ENCODE measurements at regions not wholly inside any gene's neighbourhood (a gene's known extent, or its start where the extent isn't known, plus 50 kb on each side); places are given as distances from the start of the nearest gene placed in this dataset.

DNA sequence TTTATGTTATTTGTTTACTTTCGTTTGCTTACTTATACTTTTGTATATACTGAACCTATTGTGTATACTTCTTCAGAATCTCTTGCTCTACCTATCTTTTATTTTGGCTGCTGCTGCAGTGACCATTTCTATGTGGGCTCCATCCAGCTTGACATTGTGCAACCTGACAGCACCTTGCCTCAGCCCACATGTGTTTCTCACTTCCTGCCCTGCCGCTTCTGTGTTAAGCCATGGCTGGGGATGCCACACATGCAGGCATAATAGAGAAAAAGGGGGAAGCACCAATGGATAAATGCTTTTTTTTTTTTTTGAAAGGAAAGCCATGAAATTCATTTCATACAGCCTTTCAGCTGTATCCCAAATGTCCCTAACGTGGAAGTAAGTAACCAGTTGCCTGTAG is 147.6 kb downstream of the RBM26 start (continued):
- TF ChIP-seq, protein P1, sequence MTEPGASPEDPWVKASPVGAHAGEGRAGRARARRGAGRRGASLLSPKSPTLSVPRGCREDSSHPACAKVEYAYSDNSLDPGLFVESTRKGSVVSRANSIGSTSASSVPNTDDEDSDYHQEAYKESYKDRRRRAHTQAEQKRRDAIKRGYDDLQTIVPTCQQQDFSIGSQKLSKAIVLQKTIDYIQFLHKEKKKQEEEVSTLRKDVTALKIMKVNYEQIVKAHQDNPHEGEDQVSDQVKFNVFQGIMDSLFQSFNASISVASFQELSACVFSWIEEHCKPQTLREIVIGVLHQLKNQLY (CRISPR knock-in tag; IDR thresholded peaks at IDR 0.05) = no peak
- TF ChIP-seq, protein P2, sequence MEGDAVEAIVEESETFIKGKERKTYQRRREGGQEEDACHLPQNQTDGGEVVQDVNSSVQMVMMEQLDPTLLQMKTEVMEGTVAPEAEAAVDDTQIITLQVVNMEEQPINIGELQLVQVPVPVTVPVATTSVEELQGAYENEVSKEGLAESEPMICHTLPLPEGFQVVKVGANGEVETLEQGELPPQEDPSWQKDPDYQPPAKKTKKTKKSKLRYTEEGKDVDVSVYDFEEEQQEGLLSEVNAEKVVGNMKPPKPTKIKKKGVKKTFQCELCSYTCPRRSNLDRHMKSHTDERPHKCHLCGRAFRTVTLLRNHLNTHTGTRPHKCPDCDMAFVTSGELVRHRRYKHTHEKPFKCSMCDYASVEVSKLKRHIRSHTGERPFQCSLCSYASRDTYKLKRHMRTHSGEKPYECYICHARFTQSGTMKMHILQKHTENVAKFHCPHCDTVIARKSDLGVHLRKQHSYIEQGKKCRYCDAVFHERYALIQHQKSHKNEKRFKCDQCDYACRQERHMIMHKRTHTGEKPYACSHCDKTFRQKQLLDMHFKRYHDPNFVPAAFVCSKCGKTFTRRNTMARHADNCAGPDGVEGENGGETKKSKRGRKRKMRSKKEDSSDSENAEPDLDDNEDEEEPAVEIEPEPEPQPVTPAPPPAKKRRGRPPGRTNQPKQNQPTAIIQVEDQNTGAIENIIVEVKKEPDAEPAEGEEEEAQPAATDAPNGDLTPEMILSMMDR (IDR thresholded peaks at IDR 0.05) = no peak
- TF ChIP-seq, protein P3, sequence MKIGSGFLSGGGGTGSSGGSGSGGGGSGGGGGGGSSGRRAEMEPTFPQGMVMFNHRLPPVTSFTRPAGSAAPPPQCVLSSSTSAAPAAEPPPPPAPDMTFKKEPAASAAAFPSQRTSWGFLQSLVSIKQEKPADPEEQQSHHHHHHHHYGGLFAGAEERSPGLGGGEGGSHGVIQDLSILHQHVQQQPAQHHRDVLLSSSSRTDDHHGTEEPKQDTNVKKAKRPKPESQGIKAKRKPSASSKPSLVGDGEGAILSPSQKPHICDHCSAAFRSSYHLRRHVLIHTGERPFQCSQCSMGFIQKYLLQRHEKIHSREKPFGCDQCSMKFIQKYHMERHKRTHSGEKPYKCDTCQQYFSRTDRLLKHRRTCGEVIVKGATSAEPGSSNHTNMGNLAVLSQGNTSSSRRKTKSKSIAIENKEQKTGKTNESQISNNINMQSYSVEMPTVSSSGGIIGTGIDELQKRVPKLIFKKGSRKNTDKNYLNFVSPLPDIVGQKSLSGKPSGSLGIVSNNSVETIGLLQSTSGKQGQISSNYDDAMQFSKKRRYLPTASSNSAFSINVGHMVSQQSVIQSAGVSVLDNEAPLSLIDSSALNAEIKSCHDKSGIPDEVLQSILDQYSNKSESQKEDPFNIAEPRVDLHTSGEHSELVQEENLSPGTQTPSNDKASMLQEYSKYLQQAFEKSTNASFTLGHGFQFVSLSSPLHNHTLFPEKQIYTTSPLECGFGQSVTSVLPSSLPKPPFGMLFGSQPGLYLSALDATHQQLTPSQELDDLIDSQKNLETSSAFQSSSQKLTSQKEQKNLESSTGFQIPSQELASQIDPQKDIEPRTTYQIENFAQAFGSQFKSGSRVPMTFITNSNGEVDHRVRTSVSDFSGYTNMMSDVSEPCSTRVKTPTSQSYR (CRISPR knock-in tag; IDR thresholded peaks at IDR 0.05) = no peak
- TF ChIP-seq ZNF416 (CRISPR knock-in tag; IDR thresholded peaks at IDR 0.05) (no peak), ZNF671 (CRISPR knock-in tag; IDR thresholded peaks at IDR 0.05) (no peak), CREB1 (CRISPR knock-in tag; IDR thresholded peaks at IDR 0.05) (no peak), JUN (CRISPR knock-in tag; IDR thresholded peaks at IDR 0.05) (no peak), FOXJ3 (CRISPR knock-in tag; IDR thresholded peaks at IDR 0.05; ENCODE audit: borderline replicate concordance) (no peak), NR1H2 (CRISPR knock-in tag; IDR thresholded peaks at IDR 0.05) (no peak)
- TF ChIP-seq, protein P4, sequence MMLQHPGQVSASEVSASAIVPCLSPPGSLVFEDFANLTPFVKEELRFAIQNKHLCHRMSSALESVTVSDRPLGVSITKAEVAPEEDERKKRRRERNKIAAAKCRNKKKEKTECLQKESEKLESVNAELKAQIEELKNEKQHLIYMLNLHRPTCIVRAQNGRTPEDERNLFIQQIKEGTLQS (CRISPR knock-in tag; conservative IDR thresholded peaks at IDR 0.05) = no peak

DNA sequence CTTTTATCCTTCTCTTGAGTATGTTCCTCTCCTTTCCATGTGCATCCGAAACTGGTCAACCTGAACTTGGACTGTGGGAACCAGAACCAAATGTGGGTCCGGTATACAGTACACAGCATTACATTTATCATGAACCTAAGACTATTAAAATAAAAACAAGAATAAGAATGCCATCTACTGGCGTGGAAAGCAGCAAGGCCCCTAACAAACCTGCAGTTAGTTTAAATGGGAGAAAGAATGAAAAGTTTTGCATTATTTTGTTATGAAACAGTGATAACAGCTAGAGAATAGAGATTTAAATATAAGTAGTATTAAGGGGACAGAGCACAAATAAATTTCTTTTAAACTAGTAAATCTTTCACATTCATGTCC is 159.5 kb downstream of the RBM26 start:
- no peak for DNase-seq (ENCODE audit: low spot score)
- Mint-ChIP-seq H3K4me1 (peaks cover 28% of the 10 kb centered on the region), H3K4me3 (no peak overlapping the region), H3K27ac (peak overlapping the region; percentile 25; the same call in 1 of the 2 replicates), H3K9me3 (peaks cover 18% of the 10 kb centered on the region), H3K36me3 (peaks cover 6% of the 10 kb centered on the region), H3K27me3 (ENCODE audit: low read depth) (no peaks in the 10 kb centered on the region; the same call in 1 of the 2 replicates)
- TF ChIP-seq, protein P5, sequence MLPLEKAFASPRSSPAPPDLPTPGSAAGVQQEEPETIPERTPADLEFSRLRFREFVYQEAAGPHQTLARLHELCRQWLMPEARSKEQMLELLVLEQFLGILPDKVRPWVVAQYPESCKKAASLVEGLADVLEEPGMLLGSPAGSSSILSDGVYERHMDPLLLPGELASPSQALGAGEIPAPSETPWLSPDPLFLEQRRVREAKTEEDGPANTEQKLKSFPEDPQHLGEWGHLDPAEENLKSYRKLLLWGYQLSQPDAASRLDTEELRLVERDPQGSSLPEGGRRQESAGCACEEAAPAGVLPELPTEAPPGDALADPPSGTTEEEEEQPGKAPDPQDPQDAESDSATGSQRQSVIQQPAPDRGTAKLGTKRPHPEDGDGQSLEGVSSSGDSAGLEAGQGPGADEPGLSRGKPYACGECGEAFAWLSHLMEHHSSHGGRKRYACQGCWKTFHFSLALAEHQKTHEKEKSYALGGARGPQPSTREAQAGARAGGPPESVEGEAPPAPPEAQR (CRISPR knock-in tag; IDR thresholded peaks at IDR 0.05) = no peak
- TF ChIP-seq ZNF219 (CRISPR knock-in tag; IDR thresholded peaks at IDR 0.05; ENCODE audit: borderline replicate concordance) (no peak), EMX1 (CRISPR knock-in tag; IDR thresholded peaks at IDR 0.05) (no peak), ZNF121 (CRISPR knock-in tag; IDR thresholded peaks at IDR 0.05) (no peak), FOXK1 (CRISPR knock-in tag; IDR thresholded peaks at IDR 0.05) (no peak), ZNF232 (CRISPR knock-in tag; IDR thresholded peaks at IDR 0.05) (no peak), TCF7 (CRISPR knock-in tag; IDR thresholded peaks at IDR 0.05; ENCODE audit: low read depth) (no peak), CREM (CRISPR knock-in tag; IDR thresholded peaks at IDR 0.05) (no peak)
- TF ChIP-seq, protein P6, sequence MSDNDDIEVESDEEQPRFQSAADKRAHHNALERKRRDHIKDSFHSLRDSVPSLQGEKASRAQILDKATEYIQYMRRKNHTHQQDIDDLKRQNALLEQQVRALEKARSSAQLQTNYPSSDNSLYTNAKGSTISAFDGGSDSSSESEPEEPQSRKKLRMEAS (CRISPR knock-in tag; IDR thresholded peaks at IDR 0.05) = no peak
- TF ChIP-seq, protein P7, sequence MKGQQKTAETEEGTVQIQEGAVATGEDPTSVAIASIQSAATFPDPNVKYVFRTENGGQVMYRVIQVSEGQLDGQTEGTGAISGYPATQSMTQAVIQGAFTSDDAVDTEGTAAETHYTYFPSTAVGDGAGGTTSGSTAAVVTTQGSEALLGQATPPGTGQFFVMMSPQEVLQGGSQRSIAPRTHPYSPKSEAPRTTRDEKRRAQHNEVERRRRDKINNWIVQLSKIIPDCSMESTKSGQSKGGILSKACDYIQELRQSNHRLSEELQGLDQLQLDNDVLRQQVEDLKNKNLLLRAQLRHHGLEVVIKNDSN (CRISPR knock-in tag; IDR thresholded peaks at IDR 0.05) = no peak
- TF ChIP-seq, protein P8, sequence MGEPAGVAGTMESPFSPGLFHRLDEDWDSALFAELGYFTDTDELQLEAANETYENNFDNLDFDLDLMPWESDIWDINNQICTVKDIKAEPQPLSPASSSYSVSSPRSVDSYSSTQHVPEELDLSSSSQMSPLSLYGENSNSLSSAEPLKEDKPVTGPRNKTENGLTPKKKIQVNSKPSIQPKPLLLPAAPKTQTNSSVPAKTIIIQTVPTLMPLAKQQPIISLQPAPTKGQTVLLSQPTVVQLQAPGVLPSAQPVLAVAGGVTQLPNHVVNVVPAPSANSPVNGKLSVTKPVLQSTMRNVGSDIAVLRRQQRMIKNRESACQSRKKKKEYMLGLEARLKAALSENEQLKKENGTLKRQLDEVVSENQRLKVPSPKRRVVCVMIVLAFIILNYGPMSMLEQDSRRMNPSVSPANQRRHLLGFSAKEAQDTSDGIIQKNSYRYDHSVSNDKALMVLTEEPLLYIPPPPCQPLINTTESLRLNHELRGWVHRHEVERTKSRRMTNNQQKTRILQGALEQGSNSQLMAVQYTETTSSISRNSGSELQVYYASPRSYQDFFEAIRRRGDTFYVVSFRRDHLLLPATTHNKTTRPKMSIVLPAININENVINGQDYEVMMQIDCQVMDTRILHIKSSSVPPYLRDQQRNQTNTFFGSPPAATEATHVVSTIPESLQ (CRISPR knock-in tag; IDR thresholded peaks at IDR 0.05) = no peak
- ATAC-seq = no peak
- POLR2A ChIA-PET = no interaction called here
- CTCF ChIA-PET = no interaction called here
